SIG-M5 (cell line): ENCODE measurements at regions not wholly inside any gene's neighbourhood (a gene's known extent, or its start where the extent isn't known, plus 50 kb on each side); places are given as distances from the start of the nearest gene placed in this dataset.

Experiments used
- DNase-seq: peaks from one replicate; lab custom pipeline; 2025; lab: John Stamatoyannopoulos, UW

- DNase-seq: no peak
These were observed 156.6 kb downstream of the TLR4 start for GRCh38 chr9:117860849-117861248.

- no peak for DNase-seq
These were observed 160.3 kb downstream of the TLR4 start for GRCh38 chr9:117864385-117865057.

- DNase-seq: no peak
These were observed 164.4 kb downstream of the TLR4 start for GRCh38 chr9:117868594-117868993.

DNA sequence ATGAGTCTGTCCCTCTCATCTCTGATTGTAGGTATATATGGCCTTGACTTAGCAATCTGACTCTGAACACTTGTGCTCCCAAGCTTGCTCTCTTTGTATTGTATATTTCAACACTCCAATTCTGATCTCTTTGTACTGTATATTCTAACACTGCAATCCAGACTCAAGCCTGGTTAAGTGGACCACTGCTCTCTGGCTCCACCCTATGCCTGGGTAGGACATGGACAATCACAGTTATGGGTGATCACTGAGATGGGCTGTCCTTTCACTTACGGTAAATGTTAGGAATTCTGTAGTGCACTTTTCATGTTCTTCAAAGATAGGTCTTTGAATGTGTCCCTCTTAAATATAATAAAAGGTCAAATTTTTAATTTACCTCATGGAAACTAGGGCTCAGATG, 165.1 kb downstream of the TLR4 start:
- no peak for DNase-seq

DNA sequence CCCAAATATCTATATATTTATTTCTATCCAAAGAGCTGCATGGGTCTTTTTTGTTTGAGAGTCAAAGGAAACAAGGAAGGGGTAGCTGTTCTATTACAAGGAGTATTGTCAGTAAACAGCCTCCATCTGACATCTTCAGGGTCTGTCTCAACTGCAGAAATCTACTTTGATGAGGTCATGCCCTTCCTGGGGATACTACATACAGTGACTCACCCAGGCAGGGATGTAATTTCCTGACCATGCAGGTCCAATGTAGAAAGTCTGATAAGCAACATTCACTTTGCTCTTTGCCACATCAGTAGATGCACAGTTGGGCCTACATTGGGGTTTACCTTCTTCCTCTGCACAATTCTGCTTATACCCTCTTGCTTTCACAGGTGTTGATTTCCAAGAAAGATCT, 165.5 kb downstream of the TLR4 start:
- no peak for DNase-seq

GRCh38 chr9:117873664-117874063, 169.5 kb downstream of the TLR4 start:
- no peak for DNase-seq

DNA sequence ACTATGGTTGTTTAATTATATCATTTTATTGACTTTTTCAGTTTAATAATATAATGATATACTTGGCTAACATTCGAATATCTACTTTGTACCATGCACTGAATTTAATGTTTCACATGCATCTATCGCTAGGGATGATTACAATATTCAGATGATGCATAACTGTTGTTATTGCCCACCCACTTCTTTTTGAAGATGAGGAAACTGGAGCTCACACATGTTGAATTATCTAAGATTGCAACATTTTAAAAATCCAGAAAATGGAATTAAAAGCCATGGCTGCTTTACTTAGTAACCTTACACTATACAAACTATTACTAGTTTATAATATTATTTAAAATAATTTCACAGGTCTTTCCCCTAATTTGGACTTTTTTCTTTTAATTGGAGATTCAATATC, 171.7 kb downstream of the TLR4 start:
- DNase-seq: no peak

DNA sequence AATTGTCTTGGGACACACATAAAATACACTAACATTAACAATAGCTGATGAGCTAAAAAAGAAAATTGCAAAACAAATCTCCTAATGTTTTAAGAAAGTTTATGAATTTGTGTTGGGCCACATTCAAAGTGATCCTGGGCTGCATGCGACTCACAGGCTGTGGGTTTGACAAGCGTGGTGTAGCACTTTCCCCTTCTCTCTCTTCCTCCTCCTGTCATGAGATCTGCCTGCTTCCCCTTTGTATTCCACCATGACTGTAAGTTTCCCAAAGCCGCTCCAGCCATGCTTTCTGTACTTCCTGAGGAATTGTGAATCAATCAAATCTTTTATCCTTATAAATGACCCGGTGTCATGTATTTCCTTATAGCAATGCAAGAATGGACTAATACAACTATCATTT, 178.0 kb downstream of the TLR4 start:
- no peak for DNase-seq

GRCh38 chr9:117886616-117887015, 182.4 kb downstream of the TLR4 start:
- no peak for DNase-seq

- no peak for DNase-seq
These were observed 183.2 kb downstream of the TLR4 start for GRCh38 chr9:117887383-117887782.

GRCh38 chr9:117887941-117888340, 183.7 kb downstream of the TLR4 start:
- DNase-seq: no peak

DNA sequence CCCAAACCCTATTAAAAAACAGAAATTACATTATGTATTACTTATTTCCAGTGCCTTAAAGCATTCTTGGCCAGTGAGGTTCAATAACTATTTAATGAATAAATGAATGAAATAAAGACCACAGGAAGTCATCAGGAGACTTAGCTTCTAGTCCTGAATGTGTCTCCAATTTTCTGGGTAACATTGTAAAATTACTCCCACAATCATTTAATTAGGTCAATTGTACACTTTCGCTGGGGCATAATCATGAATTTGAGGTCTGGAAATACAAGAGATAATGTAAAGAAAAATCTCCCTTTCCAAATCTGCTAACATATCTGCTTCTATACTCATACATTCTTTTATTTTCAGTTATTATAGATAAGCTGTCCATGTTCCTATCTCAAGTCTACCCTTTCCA, 199.2 kb downstream of the TLR4 start:
- DNase-seq: no peak

DNA sequence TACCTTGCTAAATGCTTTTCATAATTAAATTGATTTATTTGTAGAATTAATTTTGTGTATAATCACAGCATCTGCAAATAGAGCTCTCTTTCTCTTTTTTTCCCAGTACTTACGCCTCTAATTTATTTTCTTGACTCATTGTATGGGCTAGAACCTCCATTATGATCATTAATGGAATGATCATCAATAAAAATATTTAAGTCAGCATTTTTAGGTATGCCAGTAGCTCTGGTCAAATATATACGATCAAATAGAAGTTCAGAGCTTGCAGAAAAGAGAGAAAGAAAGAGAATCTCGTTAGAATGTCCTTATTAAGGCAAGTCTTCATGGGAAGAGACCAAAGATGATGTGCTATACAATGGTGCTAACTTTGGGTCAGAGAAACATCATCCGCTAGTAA, 202.6 kb downstream of the TLR4 start:
- no peak for DNase-seq

DNA sequence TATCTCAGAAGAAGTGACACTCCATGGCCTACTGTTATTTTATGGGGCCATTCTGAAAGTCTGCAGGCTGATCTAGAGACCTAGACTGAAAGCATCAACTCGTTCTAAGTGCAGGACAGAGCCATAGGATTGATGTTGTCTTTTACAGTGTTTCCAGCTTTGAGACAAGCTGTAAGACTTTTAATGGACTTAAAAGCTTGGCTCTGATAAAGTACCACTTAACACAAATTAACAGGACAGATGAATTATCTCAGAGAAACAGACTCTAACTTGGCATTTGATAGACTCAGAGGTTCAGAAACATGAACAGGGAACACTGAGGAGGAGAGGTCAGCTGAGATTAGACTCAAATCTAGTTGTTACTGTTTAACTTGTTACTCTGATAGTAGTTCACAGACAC, 203.2 kb downstream of the TLR4 start:
- no peak for DNase-seq

DNA sequence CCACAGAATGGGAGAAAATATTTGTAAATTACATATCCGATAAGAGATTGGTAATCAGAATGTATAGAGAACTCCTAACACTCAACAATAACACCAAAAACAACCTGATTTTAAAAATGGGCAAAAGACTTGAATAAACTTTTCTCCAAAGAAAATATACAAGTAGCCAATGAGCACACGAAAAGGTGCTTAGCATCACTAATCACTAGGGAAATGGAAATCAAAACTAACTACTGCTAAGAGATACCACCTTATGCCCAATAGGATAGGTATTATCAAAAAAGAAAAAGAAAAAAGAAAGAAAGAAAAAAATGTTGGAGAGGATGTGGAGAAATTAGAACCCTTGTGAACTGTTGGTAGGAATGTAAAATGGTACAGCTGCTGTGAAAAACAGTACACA, 212.1 kb downstream of the TLR4 start:
- DNase-seq: no peak

DNA sequence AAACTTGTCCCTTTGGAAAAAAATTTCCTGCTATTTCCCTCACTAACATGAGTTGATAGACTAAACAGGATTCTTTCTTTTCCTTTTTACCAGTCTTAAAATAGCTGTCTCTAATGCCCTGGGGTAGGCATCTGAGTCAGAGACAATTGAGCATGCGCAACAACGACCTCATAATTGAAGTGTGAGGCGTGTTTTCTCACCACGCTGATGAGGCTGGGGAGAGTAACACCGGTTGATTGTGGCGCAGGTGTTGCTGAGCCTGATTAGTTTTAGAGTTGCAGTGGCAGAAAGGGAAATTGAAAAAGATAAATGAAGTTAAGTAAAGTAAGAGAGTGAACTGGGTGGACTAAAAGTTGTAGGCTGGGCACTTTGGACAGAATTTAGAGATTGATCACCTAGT, 213.7 kb downstream of the TLR4 start:
- no peak for DNase-seq

DNA sequence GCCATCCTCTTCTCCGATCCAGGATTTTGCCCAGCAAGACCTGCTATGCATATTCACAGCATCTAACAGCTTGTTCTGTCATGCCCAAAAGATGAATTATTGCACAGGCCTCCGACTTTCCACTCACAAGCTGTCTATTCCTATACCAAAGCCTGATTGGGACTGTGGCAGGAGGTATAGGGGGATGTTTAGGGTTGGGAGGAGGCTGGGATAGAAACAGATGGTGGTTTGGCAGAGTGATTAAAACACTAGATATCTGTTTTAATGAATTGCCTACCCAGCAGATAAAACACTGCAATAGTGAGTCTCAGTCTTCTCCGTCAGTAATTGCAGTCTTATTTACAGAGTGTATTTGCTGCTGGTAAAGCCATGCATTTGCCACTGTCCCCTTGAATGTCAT, 215.3 kb downstream of the TLR4 start:
- no peak for DNase-seq

DNA sequence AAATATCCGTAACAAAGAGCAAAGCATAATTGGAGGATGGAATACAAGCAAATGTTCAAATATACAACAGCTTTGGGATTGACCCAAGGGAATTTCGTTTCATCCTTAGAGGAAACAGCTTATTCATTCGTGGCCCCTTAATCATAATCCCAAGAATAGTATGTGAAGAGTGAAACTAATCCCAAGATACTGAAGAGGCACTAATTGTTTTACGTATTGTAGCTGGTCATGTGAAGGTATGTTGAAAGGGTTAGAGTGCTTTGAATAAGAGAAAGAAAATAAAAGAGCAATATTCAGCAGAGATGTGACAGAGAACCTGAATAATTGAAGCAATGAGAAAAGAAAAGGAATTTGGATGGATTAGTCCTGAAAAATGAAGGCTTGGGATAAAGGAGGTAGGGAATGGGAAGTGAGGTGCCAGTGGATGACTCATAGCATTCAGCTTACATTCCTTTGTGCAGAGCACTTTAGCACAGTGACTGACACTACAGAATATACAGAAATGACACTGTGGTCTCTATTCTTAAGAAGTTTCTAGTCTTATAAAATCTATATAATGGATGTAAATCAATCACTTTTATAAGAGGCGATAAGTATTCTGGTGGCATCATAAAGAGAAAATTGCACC, 221.9 kb downstream of the TLR4 start:
- no peak for DNase-seq

GRCh38 chr9:117927354-117927753, 223.2 kb downstream of the TLR4 start:
- no peak for DNase-seq

GRCh38 chr9:117929868-117930267, 225.7 kb downstream of the TLR4 start:
- DNase-seq: no peak

DNA sequence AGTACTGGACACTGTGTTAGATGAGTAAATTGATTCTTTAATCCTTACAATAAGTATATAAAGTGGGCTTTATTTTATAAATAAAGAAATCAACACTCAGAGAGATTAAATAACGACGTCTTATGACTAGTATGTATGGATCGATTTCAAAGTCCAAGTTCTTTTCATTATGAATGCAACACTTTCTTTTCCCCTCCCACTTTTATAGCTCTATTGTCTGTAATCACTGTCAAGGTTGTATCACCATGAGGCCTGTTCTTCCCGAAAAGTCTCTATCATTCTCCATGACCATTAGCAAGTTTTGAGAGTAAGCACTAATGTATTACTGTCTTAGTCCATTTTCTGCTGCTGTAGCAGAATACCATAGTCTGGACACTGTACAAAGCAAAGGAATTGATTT, 228.4 kb downstream of the TLR4 start:
- DNase-seq: no peak

DNA sequence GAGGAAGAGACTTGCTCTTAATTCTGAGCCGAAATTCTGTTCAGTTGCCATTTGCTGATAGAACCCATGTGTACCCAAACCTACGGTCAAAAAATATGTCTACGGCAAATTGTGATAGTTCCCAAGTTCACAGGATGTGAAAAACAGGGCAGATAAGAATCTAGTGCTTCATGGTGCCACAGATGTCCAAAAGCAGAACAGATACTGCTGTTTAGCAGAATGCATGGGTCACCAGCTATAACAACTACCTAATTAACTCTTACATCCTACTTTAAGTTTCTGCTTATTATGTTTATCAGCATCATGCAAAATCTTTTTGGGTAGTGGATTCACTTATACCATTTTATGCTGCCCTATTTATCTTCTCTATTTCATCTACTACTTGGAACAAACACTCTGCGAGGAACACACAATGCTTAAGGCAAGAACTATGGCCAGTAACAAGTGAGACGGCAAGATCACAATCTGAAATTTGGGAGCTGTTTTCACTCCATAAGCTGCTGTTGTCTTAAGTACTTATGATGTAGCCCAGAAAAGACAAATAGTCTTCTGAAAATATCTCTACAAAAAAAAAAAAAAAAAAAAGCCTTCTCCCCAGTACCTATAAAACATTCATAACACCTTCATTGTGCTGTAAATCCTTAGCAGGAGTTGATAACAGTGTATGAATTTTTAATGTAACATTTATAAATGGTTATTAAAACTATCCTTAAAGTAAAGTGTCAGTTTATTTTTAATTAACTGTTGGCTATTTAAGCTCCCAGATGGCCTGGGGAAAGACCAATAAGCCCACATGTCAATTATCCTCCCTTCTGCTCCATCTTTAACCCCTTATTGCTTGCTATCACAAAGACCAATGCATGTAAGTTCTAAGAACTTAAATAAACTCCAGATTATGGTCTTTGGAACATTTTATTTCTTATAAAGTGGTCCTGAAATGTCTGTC, 232.3 kb downstream of the TLR4 start:
- DNase-seq: no peak

- DNase-seq: no peak
These were observed 233.9 kb downstream of the TLR4 start for GRCh38 chr9:117938086-117938485.
